HepG2 (cell line): ENCODE measurements at regions not wholly inside any gene's neighbourhood (a gene's known extent, or its start where the extent isn't known, plus 50 kb on each side); places are given as distances from the start of the nearest gene placed in this dataset.

Experiments used
- ATAC-seq: fragments of 200-7000 bp; cut with Tn5 transposase; 3 replicates; pipeline ENCODE4 v1.9.1; 2020; ENCODE audit warnings: mild to moderate bottlenecking, moderate library complexity
- BruUV-seq: library from RNA; stranded (reverse); fragments of 400-500 nt; replicated peaks from 2 replicates; lab custom pipeline; 2021; lab: Mats Ljungman, UMichigan
- CTCF ChIA-PET: fragments of 300-600 bp; formaldehyde crosslinking; extraction: SDS; loops from one replicate; lab custom pipeline; 2021; ENCODE audit warnings: low total read pairs, inconsistent platforms, low intra/inter-chr PET ratio; lab: Yijun Ruan, JAX
- POLR2A ChIA-PET: fragments of 350-600 bp; sonication (Branson Sonifier 250); formaldehyde crosslinking; loops from one replicate; lab custom pipeline; 2020; ENCODE audit warnings: antibody characterized with exemption, inconsistent platforms; lab: Yijun Ruan, JAX
- DNase-seq: peaks from one replicate; pipeline ENCODE4 v3.0.0-alpha.2; 2015; ENCODE audit warnings: low spot score
- FAIRE-seq: peaks from 3 replicates; lab custom pipeline; 2011; peaks lifted over from hg19 to GRCh38; lab: Jason Lieb, UNC
- H2AFZ ChIP-seq: one replicate; pipeline ENCODE4 v1.6.1; 2011; ENCODE audit warnings: low read length, inconsistent platforms
- H3K27ac ChIP-seq: fragments of 300-600 bp; 3 replicates; pipeline ENCODE4 v1.8.0; 2011; ENCODE audit warnings: mixed run types, mild to moderate bottlenecking, mixed read lengths, low read length, inconsistent platforms; ENCODE audit not compliant: insufficient read depth; ENCODE audit errors: extremely low read length
- H3K27me3 ChIP-seq, 2 experiments: fragments of 200-600 bp in 1 of 2; 2 replicates in 1 of 2; 3 replicates in 1 of 2; pipeline versions ENCODE4 v1.6.0 to v1.8.0; 2011; ENCODE audit warnings: low read length in 2 of 2, mild to moderate bottlenecking in 2 of 2, moderate library complexity in 2 of 2, inconsistent platforms in 1 of 2; ENCODE audit not compliant: insufficient read depth in 2 of 2, control insufficient read depth in 1 of 2
- H3K36me3 ChIP-seq, 2 experiments: fragments of 200-600 bp in 1 of 2; replicated peaks in 1 of 2; 2 replicates in 1 of 2; 3 replicates in 1 of 2; pipeline versions ENCODE4 v1.5.1 to v1.8.0; 2011; ENCODE audit warnings: low read length in 2 of 2, inconsistent platforms in 1 of 2; ENCODE audit not compliant: insufficient read depth in 2 of 2, control insufficient read depth in 1 of 2
- H3K4me1 ChIP-seq: 2 replicates; pipeline ENCODE4 v1.5.1; 2012; ENCODE audit warnings: low read length, inconsistent platforms; ENCODE audit not compliant: insufficient read depth
- H3K4me2 ChIP-seq: 2 replicates; pipeline ENCODE4 v1.6.0; 2011; ENCODE audit warnings: low read depth, low read length, inconsistent platforms
- H3K4me3 ChIP-seq, 3 experiments: fragments of 200-600 bp in 1 of 3; sonication (generic), shearing (Covaris generic) in 1 of 3; replicated peaks in 1 of 3; 2 replicates each; pipeline ENCODE4 v1.5.1; 2011 to 2016; ENCODE audit warnings: low read length in 3 of 3, inconsistent platforms in 2 of 3, low read depth in 2 of 3, mild to moderate bottlenecking in 2 of 3, control low read depth in 1 of 3, mixed read lengths in 1 of 3; ENCODE audit not compliant: insufficient read depth in 1 of 3
- H3K79me2 ChIP-seq: one replicate; pipeline ENCODE4 v1.6.1; 2011; ENCODE audit warnings: low read length, inconsistent platforms; ENCODE audit not compliant: insufficient read depth
- H3K9ac ChIP-seq: 2 replicates; pipeline ENCODE4 v1.6.0; 2011; ENCODE audit warnings: mild to moderate bottlenecking, low read depth, low read length, inconsistent platforms; ENCODE audit not compliant: insufficient read depth
- H3K9me3 ChIP-seq: 2 replicates; pipeline ENCODE4 v1.5.1; 2012; ENCODE audit warnings: mild to moderate bottlenecking, low read length
- H4K20me1 ChIP-seq: 2 replicates; pipeline ENCODE4 v1.6.0; 2011; ENCODE audit warnings: inconsistent platforms, mild to moderate bottlenecking, low read length, moderate library complexity; ENCODE audit not compliant: insufficient read depth
- EED ChIP-seq: sonication (generic); formaldehyde crosslinking; IDR thresholded peaks from 2 replicates; pipeline ENCODE4 v1.5.0; 2020; ENCODE audit warnings: mild to moderate bottlenecking, missing genetic modification reagents
- PRPF4 ChIP-seq: fragments of 200-400 bp; formaldehyde crosslinking; IDR thresholded peaks from 2 replicates; pipeline ENCODE4 v1.6.1; 2016; ENCODE audit warnings: low read length, low read depth; ENCODE audit not compliant: poor library complexity, severe bottlenecking
- SCMH1 ChIP-seq: sonication (generic); formaldehyde crosslinking; IDR thresholded peaks from 2 replicates; pipeline ENCODE4 v1.9.0; 2021; ENCODE audit warnings: missing genetic modification reagents, mild to moderate bottlenecking, borderline replicate concordance
- TBX2 ChIP-seq: sonication (generic); formaldehyde crosslinking; IDR thresholded peaks from 2 replicates; pipeline ENCODE4 v1.5.0; 2020; ENCODE audit warnings: missing genetic modification reagents, mild to moderate bottlenecking, borderline replicate concordance
- ZMYM3 ChIP-seq: sonication (generic); formaldehyde crosslinking; IDR thresholded peaks from 2 replicates; pipeline ENCODE4 v1.5.1; 2020; ENCODE audit warnings: mild to moderate bottlenecking, missing genetic modification reagents
- ZNF501 ChIP-seq: sonication (generic); formaldehyde crosslinking; IDR thresholded peaks from 2 replicates; pipeline ENCODE4 v1.5.1; 2020; ENCODE audit warnings: mild to moderate bottlenecking, moderate library complexity, missing genetic modification reagents
- ZNF687 ChIP-seq: sonication (generic); formaldehyde crosslinking; IDR thresholded peaks from 2 replicates; pipeline ENCODE4 v1.5.1; 2020; ENCODE audit warnings: mild to moderate bottlenecking, missing genetic modification reagents, moderate library complexity
- ZNF713 ChIP-seq: sonication (generic); formaldehyde crosslinking; IDR thresholded peaks from 2 replicates; pipeline ENCODE4 v1.4.0; 2020; ENCODE audit warnings: mild to moderate bottlenecking, missing genetic modification reagents
- WGBS: methylation state at CpG from one replicate; pipeline ENCODE4 v1.1.6; 2017; ENCODE audit warnings: low lambda C conversion rate; 5-methylcytosine and 5-hydroxymethylcytosine counted together
- in situ Hi-C: cut with HindIII; loops from 2 replicates; pipeline ENCODE4 v1.10.0; 2017; ENCODE audit warnings: low pct_unique_long_range_greater_than_20kb; ENCODE audit not compliant: extremely low pct_ligation_motif_present
- intact Hi-C: fragments of 100-400 bp; cut with micrococcal nuclease; formaldehyde crosslinking; loops from one replicate; pipeline ENCODE4 v1.10.0; 2022; ENCODE audit not compliant: unreplicated experiment

- Histone ChIP-seq H3K4me2 (no peak overlapping the region), H3K4me1 (no peaks in the 10 kb centered on the region), H3K4me3 (no peak overlapping the region), H3K36me3 (no peaks in the 10 kb centered on the region), H3K9me3 (no peaks in the 10 kb centered on the region), H4K20me1 (no peaks in the 10 kb centered on the region), H3K27me3 (peaks cover 0 to 14% of the 10 kb centered on the region in 2 experiments; a peak in 2 of 5 replicates), H3K79me2 (no peaks in the 10 kb centered on the region), H3K9ac (no peak overlapping the region), H3K27ac (no peak overlapping the region), H2AFZ (no peak overlapping the region)
- no peak for ATAC-seq
- in situ Hi-C loops (loop anchor here (10.0 kb wide), 1 partner anchor 871 kb away; no protein-coding TSS in a partner anchor), intact Hi-C loops (no loop called here)
- ChIA-PET POLR2A (no interaction called here), CTCF (no interaction called here)
- no peak for TF ChIP-seq SCMH1 (CRISPR knock-in tag)
- no peak for TF ChIP-seq ZNF713 (CRISPR knock-in tag)
- no peak for TF ChIP-seq ZNF501 (CRISPR knock-in tag)
- TF ChIP-seq TBX2 (CRISPR knock-in tag) = no peak
- 71% methylated on average over 2 of the region's 2 CpGs for WGBS
- BruUV-seq = no TSS peak
- DNase-seq = no peak
- no peak for FAIRE-seq
Measured at GRCh38 chr20:23206061-23206460, 119.9 kb upstream of the CD93 start.

- Histone ChIP-seq H4K20me1 (no peaks in the 10 kb centered on the region), H3K36me3 (no peaks in the 10 kb centered on the region), H3K4me2 (no peak overlapping the region), H3K9me3 (no peaks in the 10 kb centered on the region), H3K4me3 (no peak overlapping the region), H2AFZ (no peak overlapping the region), H3K79me2 (no peaks in the 10 kb centered on the region), H3K27ac (no peak overlapping the region), H3K9ac (no peak overlapping the region), H3K4me1 (no peaks in the 10 kb centered on the region), H3K27me3 (peaks cover 0 to 14% of the 10 kb centered on the region in 2 experiments; a peak in 2 of 5 replicates)
- in situ Hi-C loops (loop anchor here (10.0 kb wide), 1 partner anchor 871 kb away; no protein-coding TSS in a partner anchor), intact Hi-C loops (no loop called here)
- no TSS peak for BruUV-seq
- no peak for FAIRE-seq
- DNase-seq = no peak
- CTCF ChIA-PET = no interaction called here
- 2% methylated on average over 10 of the region's 10 CpGs for WGBS
- POLR2A ChIA-PET = no interaction called here
- TF ChIP-seq ZMYM3 (CRISPR knock-in tag) (no peak), EED (CRISPR knock-in tag) (no peak), PRPF4 (no peak), ZNF687 (no peak)
- ATAC-seq = peak; percentile 44; the same call in 2 of the 3 replicates
Measured at GRCh38 chr20:23205611-23206041, 119.5 kb upstream of the CD93 start.
